Skeletal muscle tissue (tissue), 3 donors: ENCODE measurements at regions not wholly inside any gene's neighbourhood (a gene's known extent, or its start where the extent isn't known, plus 50 kb on each side); places are given as distances from the start of the nearest gene placed in this dataset.
"Not testable (repeated sequence)": the region's sequence is repeated elsewhere in the genome, so short reads cannot be mapped to it uniquely, and the experiment has no call there.

ENCODE experiments used
- H3K27ac ChIP-seq: one replicate; pipeline ENCODE4 v1.7.0; 2013; ENCODE audit warnings: mild to moderate bottlenecking, low read depth, low read length, inconsistent platforms
- H3K27me3 ChIP-seq, 3 donors: one replicate each; pipeline ENCODE4 v1.7.0; 2013; ENCODE audit warnings: low read length in 3 of 3; ENCODE audit not compliant: control insufficient read depth in 3 of 3, insufficient read depth in 3 of 3
- H3K36me3 ChIP-seq, 3 donors: one replicate each; pipeline ENCODE4 v1.7.0; 2013; ENCODE audit warnings: low read length in 3 of 3; ENCODE audit not compliant: control insufficient read depth in 3 of 3, insufficient read depth in 3 of 3
- H3K4me1 ChIP-seq, 3 donors: one replicate each; pipeline ENCODE4 v1.7.0; 2013; ENCODE audit warnings: low read length in 3 of 3, mild to moderate bottlenecking in 3 of 3; ENCODE audit not compliant: control insufficient read depth in 3 of 3, insufficient read depth in 3 of 3
- H3K4me3 ChIP-seq, 3 donors: one replicate each; pipeline ENCODE4 v1.7.0; 2013; ENCODE audit warnings: low read length in 3 of 3
- H3K9ac ChIP-seq, 3 donors: one replicate each; pipeline ENCODE4 v1.7.0; 2013; ENCODE audit warnings: low read length in 3 of 3, mild to moderate bottlenecking in 3 of 3, moderate library complexity in 2 of 3, low read depth in 1 of 3
- H3K9me3 ChIP-seq, 3 donors: one replicate each; pipeline ENCODE4 v1.7.0; 2013; ENCODE audit warnings: low read length in 3 of 3; ENCODE audit not compliant: control insufficient read depth in 3 of 3
- donor health status: Osteomylitis.

GRCh38 chr15:39511000-39511915, 69.6 kb upstream of the THBS1 start:
- peak overlapping the region; percentile 28 for H3K27ac ChIP-seq
- H3K4me3 ChIP-seq, result peak overlapping the region in 1 of 3 donors; percentile 19
- peaks cover 0 to 3% (median 0%) of the 10 kb centered on the region in 3 donors for H3K27me3 ChIP-seq
- H3K4me1 ChIP-seq, result peaks cover 0 to 6% (median 3%) of the 10 kb centered on the region in 3 donors
- peaks cover 0 to 3% (median 0%) of the 10 kb centered on the region in 3 donors for H3K9me3 ChIP-seq
- no peak overlapping the region for H3K9ac ChIP-seq
- no peaks in the 10 kb centered on the region for H3K36me3 ChIP-seq

- Histone ChIP-seq H3K27me3 (peaks cover 0 to 3% (median 0%) of the 10 kb centered on the region in 3 donors), H3K27ac (no peak overlapping the region), H3K4me3 (no peak overlapping the region), H3K9me3 (peaks cover 0 to 3% (median 0%) of the 10 kb centered on the region in 3 donors), H3K36me3 (no peaks in the 10 kb centered on the region), H3K9ac (no peak overlapping the region), H3K4me1 (peaks cover 0 to 6% (median 3%) of the 10 kb centered on the region in 3 donors)
These were observed 69.0 kb upstream of the THBS1 start for GRCh38 chr15:39511916-39512260.

GRCh38 chr15:39512643-39513042, 68.2 kb upstream of the THBS1 start:
- Histone ChIP-seq H3K36me3 (no peaks in the 10 kb centered on the region), H3K9me3 (peaks cover 0 to 3% (median 0%) of the 10 kb centered on the region in 3 donors), H3K9ac (no peak overlapping the region), H3K4me1 (peaks cover 0 to 6% (median 3%) of the 10 kb centered on the region in 3 donors), H3K4me3 (no peak overlapping the region), H3K27ac (no peak overlapping the region), H3K27me3 (peaks cover 0 to 3% (median 0%) of the 10 kb centered on the region in 3 donors)

GRCh38 chr15:39513936-39514335, 66.9 kb upstream of the THBS1 start:
- Histone ChIP-seq H3K9me3 (peaks cover 0 to 3% (median 0%) of the 10 kb centered on the region in 3 donors), H3K4me3 (no peak overlapping the region), H3K27me3 (peaks cover 0 to 3% (median 0%) of the 10 kb centered on the region in 3 donors), H3K4me1 (peaks cover 0 to 6% (median 3%) of the 10 kb centered on the region in 3 donors), H3K36me3 (no peaks in the 10 kb centered on the region), H3K9ac (no peak overlapping the region), H3K27ac (no peak overlapping the region)

- Histone ChIP-seq H3K4me3 (no peak overlapping the region), H3K9ac (no peak overlapping the region), H3K36me3 (no peaks in the 10 kb centered on the region), H3K4me1 (peaks cover 0 to 6% (median 3%) of the 10 kb centered on the region in 3 donors), H3K27ac (no peak overlapping the region), H3K9me3 (peaks cover 0 to 3% (median 0%) of the 10 kb centered on the region in 3 donors), H3K27me3 (peaks cover 0 to 3% (median 0%) of the 10 kb centered on the region in 3 donors)
These were observed 65.9 kb upstream of the THBS1 start for GRCh38 chr15:39514933-39515332.

- H3K4me1 ChIP-seq, result peaks cover 0 to 6% (median 3%) of the 10 kb centered on the region in 3 donors
- no peak overlapping the region for H3K27ac ChIP-seq
- no peak overlapping the region for H3K9ac ChIP-seq
- peaks cover 0 to 3% (median 0%) of the 10 kb centered on the region in 3 donors for H3K27me3 ChIP-seq
- H3K36me3 ChIP-seq, result no peaks in the 10 kb centered on the region
- H3K9me3 ChIP-seq, result peaks cover 0 to 3% (median 0%) of the 10 kb centered on the region in 3 donors
- no peak overlapping the region for H3K4me3 ChIP-seq
These were observed 65.1 kb upstream of the THBS1 start for GRCh38 chr15:39515765-39516164.

GRCh38 chr15:39517122-39517855, 63.6 kb upstream of the THBS1 start:
- no peak overlapping the region for H3K9ac ChIP-seq
- H3K4me1 ChIP-seq, result no peaks in the 10 kb centered on the region
- H3K4me3 ChIP-seq, result no peak overlapping the region
- H3K27ac ChIP-seq, result no peak overlapping the region
- peaks cover 0 to 3% (median 0%) of the 10 kb centered on the region in 3 donors for H3K9me3 ChIP-seq
- no peaks in the 10 kb centered on the region for H3K36me3 ChIP-seq
- no peaks in the 10 kb centered on the region for H3K27me3 ChIP-seq

GRCh38 chr15:39523968-39524367, 56.9 kb upstream of the THBS1 start:
- H3K4me3 ChIP-seq, H3K27me3 ChIP-seq, H3K9ac ChIP-seq, H3K4me1 ChIP-seq, H3K36me3 ChIP-seq, H3K27ac ChIP-seq, H3K9me3 ChIP-seq: not testable (repeated sequence)

- H3K4me1 ChIP-seq, result no peaks in the 10 kb centered on the region
- H3K9ac ChIP-seq, result no peak overlapping the region
- H3K27me3 ChIP-seq, result no peaks in the 10 kb centered on the region
- no peak overlapping the region for H3K4me3 ChIP-seq
- H3K36me3 ChIP-seq, result no peaks in the 10 kb centered on the region
- H3K9me3 ChIP-seq, result no peaks in the 10 kb centered on the region
- no peak overlapping the region for H3K27ac ChIP-seq
These were observed 51.4 kb upstream of the THBS1 start for GRCh38 chr15:39529457-39529856.
